GM18505 (cell line): ENCODE measurements at regions not wholly inside any gene's neighbourhood (a gene's known extent, or its start where the extent isn't known, plus 50 kb on each side); places are given as distances from the start of the nearest gene placed in this dataset.

ENCODE experiments used
- ATAC-seq: cut with Tn5 transposase; IDR thresholded peaks from one replicate; pipeline ENCODE4 v1.9.1; 2021; ENCODE audit not compliant: unreplicated experiment
- POLR2A ChIP-seq: IDR thresholded peaks from 4 replicates; pipeline ENCODE4 v1.6.1; 2011; ENCODE audit warnings: borderline replicate concordance; ENCODE audit not compliant: insufficient read depth, insufficient read length; ENCODE audit errors: extremely low read depth

DNA sequence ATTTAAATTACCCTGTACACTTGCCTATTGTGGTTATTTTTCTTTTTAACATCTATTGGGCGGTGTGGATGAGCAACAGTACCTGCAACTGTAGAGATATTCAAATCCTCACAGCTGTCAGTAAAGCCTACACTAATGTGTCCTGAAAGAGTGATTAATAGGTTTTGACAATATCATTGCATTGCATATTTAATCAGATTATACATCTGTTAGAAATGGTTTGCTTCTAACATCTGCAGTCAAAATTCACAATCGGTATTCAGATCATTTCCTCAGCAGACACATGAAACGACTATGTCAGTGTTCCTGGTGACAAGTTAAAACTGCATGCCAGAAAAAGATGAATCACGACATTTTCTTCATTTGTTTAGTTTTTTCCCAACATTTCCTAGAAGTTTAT is 254.6 kb upstream of the EPHA5 start:
- TF ChIP-seq POLR2A: no peak
- no peak for ATAC-seq

DNA sequence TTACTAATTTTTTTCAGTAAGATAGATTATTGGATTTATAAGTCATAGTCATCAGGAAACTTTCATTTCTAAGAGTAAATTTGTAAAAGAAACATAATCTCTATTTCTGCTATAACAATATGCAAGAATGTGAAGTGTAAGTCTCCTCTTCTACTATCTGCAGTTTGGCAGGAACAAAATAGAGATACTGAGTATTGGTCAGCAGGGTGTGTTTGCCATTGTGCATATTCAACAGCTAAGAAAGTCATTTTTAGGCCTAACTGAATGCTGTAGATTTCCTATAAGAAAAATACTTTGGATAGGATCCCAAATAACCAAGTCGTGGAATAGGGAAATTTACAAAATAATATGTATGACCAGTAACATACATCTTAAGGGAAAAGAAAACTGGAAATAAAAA is 253.3 kb upstream of the EPHA5 start:
- no peak for TF ChIP-seq POLR2A

DNA sequence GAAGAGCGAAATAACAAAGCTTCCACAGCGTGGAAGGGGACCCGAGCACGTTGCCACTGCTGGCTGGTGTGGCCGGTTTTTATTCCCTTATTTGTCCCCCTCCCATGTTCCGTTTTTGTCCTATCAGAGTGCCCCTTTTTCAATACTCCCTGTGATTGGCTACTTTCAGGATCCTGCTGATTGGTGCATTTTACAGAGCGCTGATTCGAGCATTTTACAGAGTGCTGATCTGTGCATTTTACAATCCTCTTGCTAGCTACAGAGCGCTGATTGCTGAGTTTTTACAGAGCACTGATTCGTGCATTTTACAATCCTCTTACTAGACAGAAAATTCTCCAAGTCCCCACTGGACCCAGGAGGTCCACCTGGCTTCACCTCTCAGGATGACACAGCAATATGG is 250.9 kb upstream of the EPHA5 start:
- no peak for TF ChIP-seq POLR2A
- ATAC-seq: no peak

More for the DNA sequence above, 253.3 kb upstream of the EPHA5 start:
- ATAC-seq: no peak

DNA sequence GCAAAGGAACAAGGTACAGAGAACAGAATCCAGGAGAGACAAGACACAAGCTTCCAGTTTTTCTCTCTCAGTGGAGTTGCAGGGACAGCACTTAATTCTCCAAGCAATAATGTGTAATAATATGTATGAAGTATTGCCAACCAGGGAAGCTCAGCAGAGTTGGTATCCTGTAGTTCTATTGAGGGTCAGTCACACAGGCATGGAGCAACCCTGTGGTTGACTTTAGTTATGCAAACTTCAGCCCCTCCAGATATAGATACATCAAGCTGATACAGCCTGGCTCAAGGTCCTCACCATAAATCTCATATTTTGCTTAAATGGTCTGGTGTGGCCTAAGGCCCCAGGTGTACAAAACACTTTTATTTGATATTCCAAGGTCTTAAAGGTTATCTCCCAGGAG is 248.6 kb upstream of the EPHA5 start:
- TF ChIP-seq POLR2A: no peak
- no peak for ATAC-seq

DNA sequence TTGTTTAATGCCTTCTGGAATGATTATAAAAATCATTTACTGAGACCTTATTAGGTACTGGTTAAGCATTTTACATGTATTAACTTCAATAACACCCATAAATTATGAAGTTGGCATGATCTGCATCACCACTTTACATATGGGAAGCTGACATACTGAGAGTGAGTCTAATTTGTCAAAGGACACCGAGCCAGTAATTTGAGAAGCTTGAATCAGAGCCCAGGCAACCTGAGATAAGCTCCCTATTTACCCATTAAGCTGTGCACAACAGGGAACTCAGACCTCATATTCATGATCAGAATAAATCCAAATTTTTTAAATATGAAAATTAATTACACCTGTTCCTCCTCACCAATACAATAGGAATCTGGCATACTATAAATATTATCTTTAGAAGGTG is 247.9 kb upstream of the EPHA5 start:
- ATAC-seq: no peak
- no peak for TF ChIP-seq POLR2A

DNA sequence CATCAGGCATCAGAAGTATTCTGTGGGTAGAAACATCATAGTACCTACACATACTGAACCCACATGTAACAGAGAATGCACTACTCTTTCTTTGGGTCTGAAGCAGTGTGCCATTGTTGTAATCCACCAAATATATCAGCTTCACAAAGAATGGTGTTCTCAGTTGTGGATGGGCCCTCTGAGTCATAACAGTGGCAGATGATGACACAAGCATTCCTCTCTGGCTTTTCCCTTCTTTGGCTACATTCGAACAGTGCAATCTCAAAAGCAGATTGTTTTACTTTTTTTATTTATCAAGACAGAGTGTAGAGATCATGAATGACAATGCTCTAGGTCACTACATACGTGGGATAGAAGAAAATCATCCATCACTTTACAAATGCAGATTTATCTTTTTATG is 247.2 kb upstream of the EPHA5 start:
- ATAC-seq: no peak
- no peak for TF ChIP-seq POLR2A

DNA sequence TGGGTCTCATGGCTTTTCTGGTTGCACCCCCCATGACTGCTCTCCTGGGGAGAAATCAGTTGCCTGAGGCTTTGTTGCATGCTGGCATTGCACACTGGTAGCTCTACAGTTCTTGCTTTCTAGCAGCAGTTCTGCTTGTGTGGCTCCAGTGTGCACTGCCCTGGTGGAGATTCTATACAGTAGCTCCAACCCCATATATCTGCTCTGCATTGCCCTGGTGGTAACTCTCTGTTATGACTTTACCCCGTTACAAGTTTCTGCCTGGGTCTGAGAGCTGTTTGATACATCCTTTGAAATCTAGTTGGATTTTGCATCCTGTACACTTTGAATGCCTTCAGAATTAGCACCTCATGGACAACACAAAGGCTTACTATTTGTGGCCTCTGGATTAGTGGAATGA is 241.4 kb upstream of the EPHA5 start:
- no peak for ATAC-seq
- no peak for TF ChIP-seq POLR2A

DNA sequence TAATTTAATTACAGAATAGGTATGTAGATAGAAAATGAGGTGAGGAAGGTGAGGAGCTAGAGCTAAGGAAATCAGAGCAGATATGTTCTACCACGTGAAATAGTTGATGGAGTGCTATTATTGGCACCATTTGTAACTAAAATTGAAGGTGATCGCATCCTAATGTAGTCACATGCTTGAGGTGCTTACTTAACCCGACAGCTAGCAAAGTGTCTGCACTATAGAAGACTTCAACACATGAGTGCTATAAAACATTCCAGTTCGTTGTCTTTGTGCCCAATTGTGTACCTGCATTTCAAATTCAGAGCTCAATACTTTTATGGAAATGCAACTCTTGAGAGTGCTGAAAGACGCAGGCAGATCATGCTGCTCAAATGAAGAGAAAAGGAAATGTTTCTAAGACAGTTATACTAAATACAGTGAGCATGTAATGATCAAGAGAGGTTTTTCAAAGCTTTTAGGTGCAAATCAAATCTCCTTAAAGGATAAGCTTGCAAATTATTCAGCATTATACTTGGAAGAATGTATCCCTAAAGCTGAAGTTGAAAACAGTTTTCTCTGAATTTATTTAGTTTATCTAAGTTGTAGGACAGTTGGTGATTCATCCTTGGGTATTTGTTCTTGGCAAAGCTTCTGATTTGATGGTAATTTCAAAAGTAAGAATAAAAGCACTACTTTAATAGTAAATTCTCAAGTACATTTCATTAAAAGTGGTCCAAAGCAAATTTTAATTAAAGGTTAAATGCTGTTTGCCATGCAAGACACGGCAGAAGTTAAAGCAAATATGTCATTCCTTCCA is 223.9 kb upstream of the EPHA5 start:
- TF ChIP-seq POLR2A: no peak

DNA sequence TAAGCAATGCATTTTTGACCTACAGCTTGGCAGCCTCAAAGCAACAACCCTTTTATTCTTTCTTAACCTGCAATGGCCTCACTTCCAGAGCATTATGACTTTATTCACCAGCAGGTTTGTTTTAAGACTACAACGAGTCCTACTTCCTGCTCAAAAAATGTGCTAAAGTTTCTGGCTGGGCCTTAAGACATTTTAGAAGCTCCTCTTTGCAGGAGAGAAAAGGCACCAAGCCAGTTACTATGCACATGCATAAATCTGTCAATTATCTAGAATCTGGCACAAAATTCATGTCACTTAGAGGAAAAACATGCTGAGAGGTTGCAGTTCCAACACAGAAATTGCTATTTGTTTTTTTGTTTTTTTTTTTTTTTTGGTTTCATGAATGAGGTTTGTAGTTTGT is 223.0 kb upstream of the EPHA5 start:
- no peak for TF ChIP-seq POLR2A
- ATAC-seq: no peak

More for the DNA sequence above, 223.9 kb upstream of the EPHA5 start:
- ATAC-seq: no peak

DNA sequence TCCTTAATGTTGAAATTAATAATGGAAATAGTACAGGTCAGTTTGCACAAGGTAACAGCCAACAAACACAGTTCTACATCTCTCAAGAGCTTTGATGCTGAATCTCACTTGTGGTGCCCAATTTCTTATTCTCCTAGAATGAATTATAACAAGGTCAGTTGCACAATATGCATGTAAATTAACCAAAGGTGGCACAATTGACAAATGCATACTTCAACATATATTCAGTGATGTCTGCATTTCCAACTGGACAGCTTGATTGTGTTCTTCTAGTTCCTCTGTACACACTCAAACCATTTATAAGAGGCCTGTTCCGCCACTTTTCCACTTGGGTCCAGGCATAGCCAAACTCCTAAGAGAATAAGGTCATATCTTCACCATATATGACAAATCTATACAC is 210.3 kb upstream of the EPHA5 start:
- ATAC-seq: no peak
- no peak for TF ChIP-seq POLR2A

DNA sequence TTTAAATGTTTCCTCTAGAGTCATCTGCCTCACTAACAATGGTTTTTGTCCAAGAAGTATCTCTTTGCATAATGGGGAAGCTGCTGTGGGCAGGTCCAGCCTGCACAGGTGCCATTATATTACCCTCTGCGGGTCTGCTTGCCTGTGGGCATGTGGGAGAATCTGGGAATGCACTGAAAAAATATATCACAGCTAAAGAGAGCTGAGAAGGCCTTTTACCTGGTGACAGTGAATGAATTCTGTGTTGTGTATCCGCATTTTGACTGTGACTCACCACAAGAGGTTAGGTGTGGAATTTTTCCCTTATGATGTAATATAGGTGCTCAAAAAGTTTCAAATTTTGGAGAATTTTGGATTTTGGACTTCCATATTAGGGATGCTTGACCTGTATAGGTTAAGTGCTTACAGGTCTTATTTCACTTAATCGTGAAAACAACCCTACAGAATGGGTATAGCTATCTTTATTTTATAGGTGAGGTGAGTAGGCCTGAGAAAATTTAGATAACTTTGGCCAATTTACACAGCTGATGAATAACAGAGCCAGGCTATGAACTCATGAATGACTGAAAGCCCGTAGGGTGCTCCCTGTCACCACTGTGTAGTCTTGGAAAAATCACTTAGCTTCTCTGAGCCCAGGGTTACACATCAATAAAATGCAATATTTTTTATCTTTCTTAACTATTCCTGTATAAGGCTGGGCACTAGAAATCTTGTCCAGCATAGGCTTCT is 198.0 kb upstream of the EPHA5 start:
- no peak for TF ChIP-seq POLR2A
- no peak for ATAC-seq

DNA sequence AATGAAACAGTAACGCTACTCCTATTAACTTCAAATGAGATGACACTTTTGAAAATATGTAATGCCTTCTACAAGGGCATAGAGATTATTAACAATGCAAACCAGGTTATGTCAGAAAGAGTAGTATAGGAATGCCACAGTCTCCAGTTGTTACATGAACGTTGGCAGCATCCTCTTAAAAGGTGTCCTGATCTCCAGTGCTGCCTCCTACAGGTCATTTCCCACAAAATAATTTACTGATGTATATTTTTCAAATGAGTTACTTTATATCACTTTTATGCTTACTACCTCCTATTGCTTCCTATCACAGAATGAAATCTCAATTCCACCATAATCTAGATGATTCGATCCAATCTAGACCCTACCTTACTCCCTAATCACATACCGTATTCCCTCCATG is 195.2 kb upstream of the EPHA5 start:
- no peak for ATAC-seq
- TF ChIP-seq POLR2A: no peak

DNA sequence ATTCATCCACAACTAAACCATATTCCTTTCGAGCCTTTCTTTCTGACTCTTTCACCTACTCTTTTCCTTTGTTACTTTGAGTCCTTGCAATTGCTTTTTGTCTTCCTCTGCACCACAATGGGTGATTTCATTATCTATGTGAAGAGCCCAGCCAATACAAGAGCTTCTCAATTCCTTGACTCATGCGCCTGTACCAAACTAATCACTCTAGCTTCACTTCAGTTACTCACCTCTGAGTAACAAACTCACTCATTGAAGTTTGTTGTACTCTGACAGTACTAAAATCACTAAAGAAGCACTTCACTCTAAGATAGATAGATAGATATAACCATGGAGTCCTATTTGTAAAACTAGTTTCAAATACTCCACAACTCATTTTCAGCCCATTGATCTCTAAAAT is 191.7 kb upstream of the EPHA5 start:
- ATAC-seq: no peak
- no peak for TF ChIP-seq POLR2A

DNA sequence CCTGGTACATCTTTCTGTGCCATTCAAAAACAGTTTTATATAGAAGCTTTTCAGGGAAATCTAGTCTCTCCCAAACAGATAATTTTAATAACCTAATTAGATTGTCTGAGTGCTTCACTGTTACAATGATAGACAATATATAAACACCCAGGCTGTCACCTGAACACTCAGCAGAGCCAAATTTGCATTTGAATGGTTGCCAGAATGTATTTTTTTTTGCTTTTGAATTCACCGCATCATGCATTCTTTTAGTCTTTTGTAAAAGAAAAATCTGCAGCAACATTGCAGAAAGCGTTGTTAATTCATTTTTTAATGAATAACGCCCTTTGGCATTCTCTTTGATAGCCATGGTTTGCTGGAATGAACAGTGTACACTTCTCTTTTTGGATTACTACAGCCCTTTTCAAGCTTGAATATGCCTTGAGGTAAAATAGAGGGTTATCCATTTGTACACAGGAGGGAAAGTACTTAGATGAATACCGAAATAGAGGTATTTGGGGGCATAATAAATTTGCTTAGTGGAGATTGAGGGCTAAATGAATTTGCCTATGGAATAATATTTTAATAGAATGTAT is 175.0 kb upstream of the EPHA5 start:
- no peak for ATAC-seq
- no peak for TF ChIP-seq POLR2A
